G401 (cell line): ENCODE measurements at regions not wholly inside any gene's neighbourhood (a gene's known extent, or its start where the extent isn't known, plus 50 kb on each side); places are given as distances from the start of the nearest gene placed in this dataset.
A peak's percentile ranks its signal among the peaks of the same experiment; 100 is the strongest.

ENCODE experiments used
- DNase-seq: peaks from one replicate; pipeline ENCODE4 v3.0.0-alpha.2; 2015; ENCODE audit warnings: low spot score
- in situ Hi-C: cut with HindIII; loops from 2 replicates; pipeline ENCODE4 v1.10.0; 2016; ENCODE audit warnings: low sequenced_read_pairs, mixed read lengths

DNA sequence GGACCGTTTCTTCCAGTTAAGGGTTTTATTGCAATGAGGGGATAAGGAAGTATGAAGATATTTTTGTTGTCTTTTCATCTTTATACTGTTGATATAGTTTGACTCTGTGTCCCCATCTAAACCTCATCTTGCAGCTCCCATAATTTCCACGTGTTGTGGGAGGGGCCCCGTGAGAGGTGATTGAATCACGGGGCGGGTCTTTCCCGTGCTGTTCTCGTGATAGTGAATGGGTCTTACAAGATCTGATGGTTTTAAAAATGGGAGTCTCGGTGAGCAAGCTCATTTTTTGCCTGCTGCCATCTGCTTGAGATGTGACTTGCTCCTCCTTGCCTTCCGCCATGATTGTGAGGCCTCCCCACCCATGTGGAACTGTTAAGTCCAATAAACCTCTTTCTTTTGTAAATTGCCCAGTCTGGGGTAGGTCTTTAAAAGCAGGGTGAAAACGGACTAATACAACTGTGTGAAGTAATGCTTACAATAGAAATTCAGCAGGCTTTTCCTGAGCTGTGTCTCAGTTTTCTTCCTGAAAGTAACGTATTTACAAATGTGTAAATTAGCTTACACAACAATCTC lies 377.3 kb downstream of the SIPA1L2 start:
- DNase-seq: no peak
- in situ Hi-C loops: no loop called here

DNA sequence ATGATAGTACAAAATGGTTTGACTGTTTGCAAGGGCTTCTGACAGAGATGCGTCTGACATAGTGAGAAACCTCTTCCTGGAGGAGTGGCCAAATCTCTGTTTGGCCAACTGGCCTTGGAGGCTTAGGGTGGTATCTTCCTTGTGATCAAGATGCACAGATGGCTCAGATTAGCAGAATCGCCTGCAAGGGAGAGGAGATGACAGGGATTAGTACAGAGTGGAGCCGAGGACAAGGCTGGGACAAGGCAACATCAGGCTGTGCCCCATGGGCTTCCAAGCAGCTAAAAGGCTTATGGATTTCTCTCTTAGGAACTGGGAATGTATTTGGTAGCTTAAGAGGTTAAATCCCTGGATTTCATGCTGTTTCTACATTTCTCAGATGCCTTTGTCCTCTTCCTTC lies 379.1 kb downstream of the SIPA1L2 start:
- DNase-seq: no peak
- in situ Hi-C loops: no loop called here

DNA sequence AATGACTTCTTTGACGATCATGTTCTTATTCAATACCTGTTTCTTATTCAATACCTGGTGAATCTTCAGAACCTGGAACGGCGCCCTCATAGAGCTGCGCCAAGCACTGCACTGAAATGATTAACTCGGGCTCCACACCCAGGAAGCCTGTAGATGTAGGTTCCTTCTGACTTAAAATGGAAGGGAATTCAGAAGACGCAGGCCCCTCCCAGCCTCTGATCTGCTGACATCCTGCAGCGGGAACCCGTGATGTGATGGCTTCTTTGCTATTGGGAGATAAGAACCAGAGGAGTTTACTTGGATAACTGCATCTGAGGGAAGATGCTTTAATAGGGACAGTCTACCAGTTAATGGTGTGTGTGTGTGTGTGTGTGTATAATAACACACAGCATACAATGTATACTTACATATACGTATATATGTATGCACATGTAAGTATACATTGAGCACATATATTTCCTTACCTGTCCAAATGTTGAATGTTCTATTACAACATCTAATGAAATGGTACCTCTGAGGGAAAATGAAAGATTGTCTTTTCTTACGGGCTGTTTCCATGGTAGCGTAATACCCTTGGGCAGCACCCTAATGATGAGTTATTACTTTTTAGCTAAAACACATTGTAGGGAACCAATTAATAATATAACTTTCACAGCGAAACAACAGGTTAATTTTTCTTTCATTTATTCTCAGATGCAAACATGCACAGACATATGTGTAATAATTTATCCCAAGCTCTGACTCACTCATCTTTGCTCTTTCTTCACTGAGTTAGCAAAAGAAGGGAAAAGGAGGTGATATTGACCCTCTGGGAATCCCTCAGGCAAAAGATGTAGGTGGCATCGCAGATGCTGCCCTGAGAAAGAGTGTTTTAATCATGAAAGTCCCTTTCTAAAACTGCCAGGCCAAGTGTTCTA lies 379.8 kb downstream of the SIPA1L2 start:
- in situ Hi-C loops: no loop called here
- DNase-seq: no peak

GRCh38 chr1:232249339-232249738 lies 380.6 kb downstream of the SIPA1L2 start:
- no peak for DNase-seq
- in situ Hi-C loops: no loop called here

- DNase-seq: no peak
- in situ Hi-C loops: no loop called here
These were observed 381.6 kb downstream of the SIPA1L2 start for GRCh38 chr1:232248276-232248820.

DNA sequence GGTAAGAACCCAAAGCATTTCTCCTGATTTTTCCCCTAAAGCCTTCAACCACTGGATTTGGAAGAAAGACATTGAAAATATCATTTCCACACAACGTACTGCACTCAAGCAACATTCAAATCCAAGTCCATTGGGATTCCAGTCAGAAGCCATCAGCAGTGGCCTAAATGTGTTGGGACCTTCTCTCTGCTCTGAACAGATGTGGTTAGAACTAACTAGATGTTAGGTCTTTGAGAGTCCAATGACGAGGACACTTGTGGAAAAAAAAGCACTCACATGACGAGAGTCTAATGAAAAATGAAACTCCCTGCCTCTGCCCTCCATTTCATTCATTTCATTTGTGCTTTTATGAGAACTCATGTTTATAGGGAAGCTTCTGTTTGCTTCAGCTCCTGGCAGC lies 382.3 kb downstream of the SIPA1L2 start:
- in situ Hi-C loops: no loop called here
- no peak for DNase-seq

- in situ Hi-C loops: no loop called here
- no peak for DNase-seq
These were observed 385.5 kb downstream of the SIPA1L2 start for GRCh38 chr1:232244426-232244825.

DNA sequence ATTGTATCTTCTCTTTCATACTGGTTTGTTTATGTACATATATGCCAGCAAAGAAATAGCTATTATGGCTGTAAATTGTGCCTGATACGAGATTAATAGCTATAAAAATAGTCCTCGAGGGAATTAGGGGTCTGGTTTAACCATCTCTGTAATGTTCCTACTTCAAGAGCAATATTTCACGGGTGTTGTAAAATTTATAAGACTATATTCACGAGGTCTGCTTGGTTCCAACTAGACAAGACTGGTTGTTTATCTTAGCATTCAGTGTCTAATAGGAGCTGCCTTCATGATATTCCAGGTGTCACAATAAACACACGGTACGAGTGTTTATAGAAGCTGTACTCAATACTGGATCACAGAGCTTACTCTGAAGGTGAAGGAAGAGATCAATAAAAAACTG lies 389.9 kb downstream of the SIPA1L2 start:
- in situ Hi-C loops: no loop called here
- no peak for DNase-seq

DNA sequence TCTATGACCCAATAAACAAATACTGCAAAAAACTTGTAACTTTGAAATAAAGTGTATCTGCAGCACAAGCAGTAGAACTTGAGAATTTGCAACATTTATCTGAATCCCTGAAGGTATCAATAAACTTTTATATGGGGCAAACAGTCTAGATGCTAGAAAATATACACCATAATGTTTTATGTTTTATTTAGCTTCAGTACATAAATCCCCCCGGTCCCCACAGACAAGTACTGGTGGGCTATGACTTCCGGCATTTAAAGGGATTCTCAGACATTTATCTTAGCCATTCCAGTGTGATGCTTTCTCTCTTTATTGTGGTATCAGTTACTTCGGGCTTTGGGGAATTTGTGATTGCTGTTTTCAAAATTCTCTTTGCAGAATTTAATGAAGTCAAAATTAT lies 390.4 kb downstream of the SIPA1L2 start:
- in situ Hi-C loops: no loop called here

GRCh38 chr1:232238009-232238408 lies 391.9 kb downstream of the SIPA1L2 start:
- DNase-seq: no peak

More for the DNA sequence above, 390.4 kb downstream of the SIPA1L2 start:
- DNase-seq: no peak

GRCh38 chr1:232227306-232227705 lies 402.6 kb downstream of the SIPA1L2 start:
- in situ Hi-C loops: no loop called here
- no peak for DNase-seq

More at GRCh38 chr1:232238009-232238408, 391.9 kb downstream of the SIPA1L2 start:
- in situ Hi-C loops: no loop called here

DNA sequence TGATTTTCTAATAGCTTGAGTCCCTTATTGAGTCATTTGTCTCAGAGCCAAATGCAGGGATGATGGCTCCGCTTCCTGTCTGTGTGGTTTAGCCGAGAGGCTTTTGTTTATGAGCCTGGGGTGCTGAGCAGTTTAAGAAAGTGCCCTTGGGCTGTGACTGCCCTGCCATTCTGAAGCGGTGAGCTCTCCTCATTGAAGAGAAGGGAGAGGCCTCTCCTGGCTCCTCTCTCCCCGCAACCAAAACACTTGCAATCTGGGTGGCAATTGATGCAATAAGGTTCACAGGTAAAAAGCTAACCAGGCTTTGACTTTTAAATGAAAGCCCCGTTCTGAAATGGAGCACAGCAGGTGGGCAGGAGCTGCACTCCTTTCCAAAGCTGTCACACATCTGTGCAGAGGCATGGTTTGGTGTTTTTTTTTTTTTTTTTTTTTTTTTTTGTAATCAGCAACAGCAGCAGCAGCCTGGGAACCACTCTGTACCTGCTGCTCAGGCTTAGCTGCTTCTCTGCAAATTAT lies 403.7 kb downstream of the SIPA1L2 start:
- DNase-seq: no peak
- in situ Hi-C loops: no loop called here

DNA sequence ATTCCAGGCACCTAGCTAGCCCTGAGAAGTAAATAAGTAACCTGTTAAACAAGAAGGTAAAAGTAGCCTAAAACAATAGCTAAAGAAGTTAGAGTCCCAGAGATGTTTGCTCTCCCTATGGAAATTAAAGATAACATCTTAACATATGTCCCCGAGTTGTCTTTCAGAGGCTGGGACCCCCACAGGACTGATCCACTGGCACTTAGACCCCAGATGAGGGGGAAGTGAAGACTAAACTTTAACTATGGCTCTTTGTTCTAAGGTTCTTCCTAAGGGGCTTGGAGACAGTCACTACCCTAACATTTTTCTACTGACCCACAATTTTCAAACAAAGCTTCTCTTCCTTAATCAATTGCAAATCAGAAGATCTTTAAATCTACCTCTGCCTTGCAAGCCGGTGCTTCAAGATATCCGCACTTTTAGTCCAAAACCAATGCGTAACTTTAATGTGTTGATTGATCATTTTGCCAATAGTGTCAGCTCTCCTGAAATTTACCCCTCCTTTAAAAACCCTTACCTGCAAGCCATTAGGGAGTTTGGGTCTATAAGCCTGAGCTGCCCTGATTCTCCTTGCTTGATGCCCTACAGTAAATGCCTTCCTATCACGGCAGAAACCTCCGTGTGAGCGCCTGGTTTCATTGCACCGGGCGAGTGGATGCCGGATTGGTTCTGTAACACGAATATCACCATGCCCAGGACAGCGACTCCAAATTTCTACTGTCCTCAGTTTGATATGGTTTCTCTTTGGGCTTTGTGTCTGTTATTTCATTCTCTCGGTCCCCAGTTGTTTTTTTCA lies 404.4 kb downstream of the SIPA1L2 start:
- no peak for DNase-seq
- in situ Hi-C loops: no loop called here

- DNase-seq: no peak
- in situ Hi-C loops: no loop called here
These were observed 406.0 kb downstream of the SIPA1L2 start for GRCh38 chr1:232223887-232224286.

DNA sequence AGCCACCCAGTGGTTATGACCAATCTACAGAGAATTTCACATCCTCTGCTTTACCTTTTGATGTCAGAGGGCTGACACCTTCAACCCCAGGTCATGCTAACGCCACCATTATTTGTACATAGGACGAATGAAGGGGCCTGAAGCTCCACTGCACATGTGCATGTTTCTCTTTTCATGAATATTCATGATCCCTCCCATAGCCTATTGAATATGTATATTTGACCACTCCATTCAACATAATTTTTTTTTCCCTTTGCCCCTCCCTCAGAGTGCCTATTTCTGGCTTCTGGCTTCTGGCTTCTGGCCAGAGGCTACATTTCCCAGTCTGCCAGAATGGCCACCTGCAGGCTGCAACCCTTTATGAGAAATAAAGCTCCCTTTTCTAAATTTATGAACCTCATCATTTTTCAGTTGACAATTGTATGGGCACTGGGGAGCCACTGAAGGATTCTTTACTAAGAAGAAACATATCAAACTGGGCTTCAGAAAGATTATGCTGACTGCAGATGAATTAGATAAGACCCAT lies 406.7 kb downstream of the SIPA1L2 start:
- DNase-seq: no peak
- in situ Hi-C loops: no loop called here

DNA sequence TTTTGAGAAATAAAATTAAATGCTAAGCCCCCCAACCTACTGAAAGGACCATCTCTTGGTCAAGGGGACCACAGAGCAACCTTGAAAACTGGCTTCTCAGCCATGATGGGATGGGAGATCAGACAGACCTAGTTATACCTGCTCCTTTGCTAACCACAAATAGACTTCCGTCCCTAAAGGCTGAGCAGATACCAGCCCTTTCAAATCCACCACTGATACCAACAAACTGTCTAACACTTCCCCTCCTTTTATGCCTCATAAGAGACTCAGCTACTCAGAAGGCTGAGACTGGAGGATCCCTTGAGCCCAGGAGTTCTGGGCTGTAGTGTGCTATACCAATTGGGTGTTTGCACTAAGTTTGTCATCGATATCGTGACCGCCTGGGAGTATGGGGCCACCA lies 407.3 kb downstream of the SIPA1L2 start:
- in situ Hi-C loops: no loop called here
- no peak for DNase-seq

GRCh38 chr1:232221802-232222499 lies 408.0 kb downstream of the SIPA1L2 start:
- in situ Hi-C loops: no loop called here

DNA sequence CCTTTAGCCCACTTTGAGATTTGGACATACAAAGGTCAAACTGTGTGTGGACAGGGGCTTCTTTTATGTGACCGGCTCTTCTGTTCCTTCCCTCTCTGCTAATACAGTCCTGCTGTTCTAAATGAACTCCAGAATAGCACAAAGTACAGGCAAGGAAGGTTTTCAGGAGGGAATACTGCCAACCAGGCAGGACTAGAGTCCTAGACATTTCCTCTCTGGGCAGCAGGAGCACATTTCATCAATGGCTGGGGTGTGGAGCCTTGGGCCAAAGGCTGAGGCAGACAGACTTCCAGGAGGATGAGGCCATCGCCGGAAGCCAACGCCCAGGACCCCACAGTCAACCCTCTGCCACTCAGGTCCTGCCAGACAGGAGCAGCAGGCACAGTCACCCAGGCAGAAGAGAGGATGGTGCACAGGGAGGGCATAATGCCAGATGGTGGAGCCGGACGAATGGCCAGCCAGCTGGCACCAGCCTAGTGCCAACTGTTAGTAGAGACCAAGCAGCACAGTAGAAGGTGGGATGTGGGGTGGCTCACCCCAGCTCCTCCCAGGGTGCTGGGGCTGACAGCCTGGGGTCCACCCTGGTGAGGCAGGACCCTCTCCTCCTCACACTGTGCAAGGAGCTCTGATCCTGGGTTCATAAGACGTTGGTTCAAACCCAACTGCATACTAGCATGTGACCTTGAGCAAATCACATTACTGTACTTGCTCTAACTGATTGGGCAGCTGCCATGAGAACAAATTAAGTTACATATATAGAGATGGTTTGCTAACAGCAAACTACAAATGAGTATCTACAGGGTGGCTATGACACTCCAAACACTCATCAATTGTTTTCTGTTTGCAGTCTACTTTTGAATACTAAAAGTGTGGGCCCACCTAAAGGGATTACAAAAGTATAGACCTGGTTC lies 410.7 kb downstream of the SIPA1L2 start:
- DNase-seq: peak; percentile 95
- in situ Hi-C loops: no loop called here

More at GRCh38 chr1:232221802-232222499, 408.0 kb downstream of the SIPA1L2 start:
- no peak for DNase-seq
